PC-9 (cell line): ENCODE measurements at regions not wholly inside any gene's neighbourhood (a gene's known extent, or its start where the extent isn't known, plus 50 kb on each side); places are given as distances from the start of the nearest gene placed in this dataset.

Experiments
- BruUV-seq: library from RNA; stranded (reverse); fragments of 400-500 nt; replicated peaks from 2 replicates; lab custom pipeline; 2021; lab: Mats Ljungman, UMichigan
- CTCF ChIA-PET: fragments of 300-600 bp; sonication (Branson Sonifier 250); formaldehyde crosslinking; loops from one replicate; lab custom pipeline; 2022; ENCODE audit warnings: antibody characterized with exemption; lab: Charles Lee
- POLR2A ChIA-PET: fragments of 300-600 bp; sonication (Branson Sonifier 250); formaldehyde crosslinking; loops from one replicate; lab custom pipeline; 2022; ENCODE audit warnings: antibody characterized with exemption; ENCODE audit not compliant: unreplicated experiment; lab: Charles Lee
- DNase-seq, 2 experiments: peaks; one replicate each; pipeline versions ENCODE4 v3.0.0 to v3.0.0-alpha.2; 2015 to 2022; ENCODE audit warnings: mixed read lengths in 1 of 2
- H2AFZ ChIP-seq: fragments of 200-600 bp; sonication (generic); 2 replicates; pipeline ENCODE4 v1.8.1; 2017; ENCODE audit warnings: antibody characterized with exemption
- H3F3A ChIP-seq: fragments of 200-600 bp; sonication (generic); 2 replicates; pipeline ENCODE4 v1.8.1; 2017; ENCODE audit warnings: antibody characterized with exemption, mild to moderate bottlenecking, low read depth; ENCODE audit not compliant: insufficient read depth
- H3K27ac ChIP-seq: fragments of 200-600 bp; sonication (generic); 2 replicates; pipeline ENCODE4 v1.6.1; 2016; ENCODE audit warnings: mixed run types
- H3K27me3 ChIP-seq: fragments of 200-600 bp; sonication (generic); 2 replicates; pipeline ENCODE4 v1.6.1; 2016; ENCODE audit warnings: low read depth, mixed run types; ENCODE audit not compliant: insufficient read depth
- H3K36me3 ChIP-seq: fragments of 200-600 bp; sonication (generic); 2 replicates; pipeline ENCODE4 v1.6.1; 2016; ENCODE audit warnings: low read depth, mixed run types
- H3K4me1 ChIP-seq: fragments of 200-600 bp; sonication (generic); replicated peaks from 2 replicates; pipeline ENCODE4 v1.6.1; 2016; ENCODE audit warnings: mixed run types; ENCODE audit not compliant: insufficient read depth
- H3K4me2 ChIP-seq: fragments of 200-600 bp; sonication (generic); 2 replicates; pipeline ENCODE4 v1.6.1; 2017; ENCODE audit warnings: mixed run types
- H3K4me3 ChIP-seq: fragments of 200-600 bp; sonication (generic); 2 replicates; pipeline ENCODE4 v1.6.1; 2016; ENCODE audit warnings: mixed run types
- H3K79me2 ChIP-seq: fragments of 200-600 bp; sonication (generic); 2 replicates; pipeline ENCODE4 v1.6.1; 2017; ENCODE audit warnings: low read depth, mixed run types
- H3K9me2 ChIP-seq: fragments of 200-600 bp; sonication (generic); 2 replicates; pipeline ENCODE4 v1.8.1; 2017; ENCODE audit warnings: mild to moderate bottlenecking; ENCODE audit not compliant: insufficient read depth
- H3K9me3 ChIP-seq: fragments of 200-600 bp; sonication (generic); 2 replicates; pipeline ENCODE4 v1.8.1; 2016; ENCODE audit warnings: low read depth; ENCODE audit not compliant: insufficient read depth
- H4K20me1 ChIP-seq: fragments of 200-600 bp; sonication (generic); 2 replicates; pipeline ENCODE4 v1.8.1; 2017; ENCODE audit not compliant: insufficient read depth
- EZH2 ChIP-seq: fragments of 200-600 bp; sonication (generic); IDR thresholded peaks from 2 replicates; pipeline ENCODE4 v1.8.0; 2017; ENCODE audit warnings: antibody characterized with exemption, low read depth
- intact Hi-C: fragments of 100-400 bp; cut with micrococcal nuclease; formaldehyde crosslinking; loops from one replicate; pipeline ENCODE4 v1.10.0; 2022; ENCODE audit not compliant: unreplicated experiment
- TF ChIP-seq, protein P1 (sequence below): fragments of 200-600 bp; sonication (generic); conservative IDR thresholded peaks from 2 replicates; pipeline ENCODE4 v1.6.1; 2017; ENCODE audit warnings: mixed run types, antibody characterized with exemption, mild to moderate bottlenecking, moderate library complexity

DNA sequence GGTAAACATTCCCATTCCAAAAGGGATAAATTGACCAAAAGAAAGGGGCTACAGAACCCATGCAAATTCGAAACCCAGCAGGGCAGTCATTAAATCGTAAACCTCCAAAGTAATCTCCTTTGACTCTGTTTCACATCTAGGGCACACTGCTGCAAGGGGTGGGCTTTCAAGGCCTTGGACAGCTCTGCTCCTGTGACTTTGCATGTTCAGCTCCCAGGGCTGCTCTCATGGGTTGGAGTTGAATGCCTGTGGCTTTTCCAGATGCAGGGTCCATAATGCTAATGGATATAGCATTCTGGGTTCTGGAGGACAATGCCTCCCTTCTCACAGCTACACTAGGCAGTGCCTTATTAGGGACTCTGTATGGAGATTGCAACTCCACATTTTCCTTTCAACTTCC lies 211.9 kb upstream of the MANEA start:
- Histone ChIP-seq H3K27me3 (no peaks in the 10 kb centered on the region), H3K79me2 (no peaks in the 10 kb centered on the region), H3F3A (no peaks in the 10 kb centered on the region), H3K27ac (no peak overlapping the region), H3K9me3 (no peaks in the 10 kb centered on the region), H3K4me3 (no peak overlapping the region), H3K4me1 (no peaks in the 10 kb centered on the region), H3K9me2 (no peaks in the 10 kb centered on the region), H3K36me3 (no peaks in the 10 kb centered on the region), H4K20me1 (no peaks in the 10 kb centered on the region), H2AFZ (no peak overlapping the region), H3K4me2 (no peak overlapping the region)
- no peak for DNase-seq
- intact Hi-C loops, result loop anchor here (2.0 to 10.0 kb wide), 2 partner anchors 1099 to 1531 kb away; partner anchors contain the start of gene NDUFAF4
- ChIA-PET CTCF (no interaction called here), POLR2A (no interaction called here)
- BruUV-seq, result no TSS peak
- TF ChIP-seq EZH2, result no peak
- TF ChIP-seq, protein P1, sequence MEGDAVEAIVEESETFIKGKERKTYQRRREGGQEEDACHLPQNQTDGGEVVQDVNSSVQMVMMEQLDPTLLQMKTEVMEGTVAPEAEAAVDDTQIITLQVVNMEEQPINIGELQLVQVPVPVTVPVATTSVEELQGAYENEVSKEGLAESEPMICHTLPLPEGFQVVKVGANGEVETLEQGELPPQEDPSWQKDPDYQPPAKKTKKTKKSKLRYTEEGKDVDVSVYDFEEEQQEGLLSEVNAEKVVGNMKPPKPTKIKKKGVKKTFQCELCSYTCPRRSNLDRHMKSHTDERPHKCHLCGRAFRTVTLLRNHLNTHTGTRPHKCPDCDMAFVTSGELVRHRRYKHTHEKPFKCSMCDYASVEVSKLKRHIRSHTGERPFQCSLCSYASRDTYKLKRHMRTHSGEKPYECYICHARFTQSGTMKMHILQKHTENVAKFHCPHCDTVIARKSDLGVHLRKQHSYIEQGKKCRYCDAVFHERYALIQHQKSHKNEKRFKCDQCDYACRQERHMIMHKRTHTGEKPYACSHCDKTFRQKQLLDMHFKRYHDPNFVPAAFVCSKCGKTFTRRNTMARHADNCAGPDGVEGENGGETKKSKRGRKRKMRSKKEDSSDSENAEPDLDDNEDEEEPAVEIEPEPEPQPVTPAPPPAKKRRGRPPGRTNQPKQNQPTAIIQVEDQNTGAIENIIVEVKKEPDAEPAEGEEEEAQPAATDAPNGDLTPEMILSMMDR, result no peak

GRCh38 chr6:95366414-95366813 lies 210.9 kb upstream of the MANEA start:
- Histone ChIP-seq H3K9me3 (no peaks in the 10 kb centered on the region), H3K79me2 (no peaks in the 10 kb centered on the region), H3K27me3 (no peaks in the 10 kb centered on the region), H2AFZ (no peak overlapping the region), H3K4me2 (no peak overlapping the region), H3F3A (no peaks in the 10 kb centered on the region), H3K9me2 (no peaks in the 10 kb centered on the region), H3K27ac (no peak overlapping the region), H3K4me1 (no peaks in the 10 kb centered on the region), H3K4me3 (no peak overlapping the region), H4K20me1 (no peaks in the 10 kb centered on the region), H3K36me3 (no peaks in the 10 kb centered on the region)
- ChIA-PET POLR2A (no interaction called here), CTCF (no interaction called here)
- intact Hi-C loops, result loop anchor here (10.0 kb wide), 1 partner anchor 1098 kb away; no protein-coding TSS in a partner anchor
- TF ChIP-seq EZH2, result no peak
- TF ChIP-seq, protein P1, result no peak
- no TSS peak for BruUV-seq
- no peak for DNase-seq

- Histone ChIP-seq H3K36me3 (no peaks in the 10 kb centered on the region), H3K9me3 (no peaks in the 10 kb centered on the region), H3K4me2 (no peak overlapping the region), H3K4me1 (no peaks in the 10 kb centered on the region), H3K79me2 (no peaks in the 10 kb centered on the region), H3K4me3 (no peak overlapping the region), H2AFZ (no peak overlapping the region), H3K27ac (no peak overlapping the region), H3K9me2 (no peaks in the 10 kb centered on the region), H4K20me1 (no peaks in the 10 kb centered on the region), H3F3A (no peaks in the 10 kb centered on the region), H3K27me3 (no peaks in the 10 kb centered on the region)
- CTCF ChIA-PET, result no interaction called here
- BruUV-seq, result no TSS peak
- no peak for TF ChIP-seq EZH2
- TF ChIP-seq, protein P1, result no peak
- DNase-seq, result no peak
- intact Hi-C loops, result no loop called here
- POLR2A ChIA-PET, result no interaction called here
Observed at GRCh38 chr6:95383878-95384277, 193.5 kb upstream of the MANEA start.
